ENCODE measurements at regions not wholly inside any gene's neighbourhood (a gene's known extent, or its start where the extent isn't known, plus 50 kb on each side); places are given as distances from the start of the nearest gene placed in this dataset.

DNA sequence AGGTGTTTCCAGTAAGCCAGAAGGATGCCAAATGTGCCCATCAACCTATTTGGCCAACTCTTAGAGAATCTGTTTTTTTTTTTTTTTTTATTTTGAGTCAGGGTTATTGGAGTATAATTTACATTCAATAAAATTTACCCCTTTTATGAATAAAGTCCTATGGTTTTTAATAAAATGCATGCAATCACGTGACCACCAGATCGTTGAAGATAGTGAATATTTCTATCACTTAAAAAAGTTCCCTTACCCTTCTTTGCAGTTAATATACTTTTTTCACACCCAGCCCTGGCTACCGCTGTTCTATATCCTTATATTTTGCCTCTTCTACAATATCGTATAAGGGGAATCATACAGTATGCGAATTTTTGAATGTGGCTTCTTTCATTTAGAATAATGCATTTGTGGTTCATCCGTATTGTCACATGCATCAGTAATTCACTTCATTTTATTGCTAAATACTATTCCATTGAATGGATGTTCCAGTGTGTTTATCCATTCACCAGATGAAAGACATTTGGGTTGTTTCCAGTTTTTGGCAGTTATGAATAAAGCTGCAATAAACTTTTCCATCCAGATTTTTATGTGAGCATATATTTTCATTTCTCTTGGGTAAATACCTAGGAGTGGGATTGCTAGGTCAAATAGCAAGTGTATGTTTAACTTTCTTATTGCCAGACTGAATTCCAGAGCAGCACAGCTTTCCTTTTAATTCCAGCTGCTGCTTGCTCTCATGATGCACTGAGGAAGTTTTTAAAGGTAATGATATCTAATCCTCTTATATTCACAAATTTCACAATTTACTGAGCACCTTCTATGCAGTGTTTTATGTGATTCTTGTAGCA is 156.3 kb upstream of the NT5C1B start:
- TF ChIP-seq, protein P1, sequence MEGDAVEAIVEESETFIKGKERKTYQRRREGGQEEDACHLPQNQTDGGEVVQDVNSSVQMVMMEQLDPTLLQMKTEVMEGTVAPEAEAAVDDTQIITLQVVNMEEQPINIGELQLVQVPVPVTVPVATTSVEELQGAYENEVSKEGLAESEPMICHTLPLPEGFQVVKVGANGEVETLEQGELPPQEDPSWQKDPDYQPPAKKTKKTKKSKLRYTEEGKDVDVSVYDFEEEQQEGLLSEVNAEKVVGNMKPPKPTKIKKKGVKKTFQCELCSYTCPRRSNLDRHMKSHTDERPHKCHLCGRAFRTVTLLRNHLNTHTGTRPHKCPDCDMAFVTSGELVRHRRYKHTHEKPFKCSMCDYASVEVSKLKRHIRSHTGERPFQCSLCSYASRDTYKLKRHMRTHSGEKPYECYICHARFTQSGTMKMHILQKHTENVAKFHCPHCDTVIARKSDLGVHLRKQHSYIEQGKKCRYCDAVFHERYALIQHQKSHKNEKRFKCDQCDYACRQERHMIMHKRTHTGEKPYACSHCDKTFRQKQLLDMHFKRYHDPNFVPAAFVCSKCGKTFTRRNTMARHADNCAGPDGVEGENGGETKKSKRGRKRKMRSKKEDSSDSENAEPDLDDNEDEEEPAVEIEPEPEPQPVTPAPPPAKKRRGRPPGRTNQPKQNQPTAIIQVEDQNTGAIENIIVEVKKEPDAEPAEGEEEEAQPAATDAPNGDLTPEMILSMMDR (IDR thresholded peaks at IDR 0.05; ENCODE audit: insufficient read depth, low read length): no peak
- TF ChIP-seq POLR2AphosphoS5 (IDR thresholded peaks at IDR 0.05; ENCODE audit: low read depth) (no peak), GABPA (IDR thresholded peaks at IDR 0.05; ENCODE audit: low read depth) (no peak), SPI1 (IDR thresholded peaks at IDR 0.05; ENCODE audit: borderline replicate concordance, low read depth) (no peak)
- TF ChIP-seq, protein P2, sequence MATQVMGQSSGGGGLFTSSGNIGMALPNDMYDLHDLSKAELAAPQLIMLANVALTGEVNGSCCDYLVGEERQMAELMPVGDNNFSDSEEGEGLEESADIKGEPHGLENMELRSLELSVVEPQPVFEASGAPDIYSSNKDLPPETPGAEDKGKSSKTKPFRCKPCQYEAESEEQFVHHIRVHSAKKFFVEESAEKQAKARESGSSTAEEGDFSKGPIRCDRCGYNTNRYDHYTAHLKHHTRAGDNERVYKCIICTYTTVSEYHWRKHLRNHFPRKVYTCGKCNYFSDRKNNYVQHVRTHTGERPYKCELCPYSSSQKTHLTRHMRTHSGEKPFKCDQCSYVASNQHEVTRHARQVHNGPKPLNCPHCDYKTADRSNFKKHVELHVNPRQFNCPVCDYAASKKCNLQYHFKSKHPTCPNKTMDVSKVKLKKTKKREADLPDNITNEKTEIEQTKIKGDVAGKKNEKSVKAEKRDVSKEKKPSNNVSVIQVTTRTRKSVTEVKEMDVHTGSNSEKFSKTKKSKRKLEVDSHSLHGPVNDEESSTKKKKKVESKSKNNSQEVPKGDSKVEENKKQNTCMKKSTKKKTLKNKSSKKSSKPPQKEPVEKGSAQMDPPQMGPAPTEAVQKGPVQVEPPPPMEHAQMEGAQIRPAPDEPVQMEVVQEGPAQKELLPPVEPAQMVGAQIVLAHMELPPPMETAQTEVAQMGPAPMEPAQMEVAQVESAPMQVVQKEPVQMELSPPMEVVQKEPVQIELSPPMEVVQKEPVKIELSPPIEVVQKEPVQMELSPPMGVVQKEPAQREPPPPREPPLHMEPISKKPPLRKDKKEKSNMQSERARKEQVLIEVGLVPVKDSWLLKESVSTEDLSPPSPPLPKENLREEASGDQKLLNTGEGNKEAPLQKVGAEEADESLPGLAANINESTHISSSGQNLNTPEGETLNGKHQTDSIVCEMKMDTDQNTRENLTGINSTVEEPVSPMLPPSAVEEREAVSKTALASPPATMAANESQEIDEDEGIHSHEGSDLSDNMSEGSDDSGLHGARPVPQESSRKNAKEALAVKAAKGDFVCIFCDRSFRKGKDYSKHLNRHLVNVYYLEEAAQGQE (IDR thresholded peaks at IDR 0.05; ENCODE audit: insufficient replicate concordance, low read depth): no peak
- Histone ChIP-seq H3K27ac (replicated peaks) (no peak overlapping the region), H3K27me3 (ENCODE audit: insufficient read depth, poor library complexity, severe bottlenecking) (peaks cover 2% of the 10 kb centered on the region), H3K4me3 (replicated peaks; ENCODE audit: insufficient read depth, low read length) (no peak overlapping the region)
- DNase-seq (ENCODE audit: low read depth in 1 of 2, low spot score in 1 of 2): no peak

DNA sequence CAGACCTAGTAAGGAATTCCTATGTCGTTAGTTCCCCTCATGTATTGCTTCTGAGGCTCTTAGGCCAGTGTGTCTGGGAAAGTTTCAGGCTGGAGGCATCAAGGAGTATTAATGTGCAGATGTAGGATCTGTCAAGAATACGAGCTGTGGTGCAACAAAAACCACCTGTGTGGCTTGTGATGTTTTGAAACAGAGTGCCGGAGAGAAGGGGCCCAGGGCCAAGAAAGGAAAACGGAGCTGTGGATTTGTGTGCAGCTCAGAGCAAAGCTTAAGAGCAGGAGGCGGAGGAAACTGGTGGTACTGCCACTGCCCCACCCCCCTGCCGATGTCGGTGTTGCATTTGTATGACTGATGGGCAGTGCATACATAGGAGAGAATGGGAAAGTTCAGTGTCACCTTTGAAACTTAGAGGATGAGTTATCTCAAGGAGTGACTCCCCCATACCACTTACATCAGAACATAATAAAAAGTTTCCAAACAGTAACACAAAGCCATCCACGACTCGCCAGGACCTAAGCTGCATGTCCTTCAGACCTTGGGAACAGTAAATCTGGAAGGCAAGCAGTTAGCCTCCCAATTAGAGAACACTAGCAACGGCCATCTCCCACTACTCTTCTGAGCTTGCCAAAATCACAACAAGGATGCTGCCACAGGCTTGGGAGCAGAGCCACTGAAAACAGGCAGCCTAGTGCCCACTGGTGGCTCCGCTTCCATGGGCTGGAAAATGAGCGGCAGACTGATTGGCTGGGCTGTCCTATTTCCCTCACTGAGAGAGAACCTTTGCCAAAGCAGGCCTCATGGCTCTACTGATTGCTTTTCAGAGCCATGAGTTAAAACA is 152.7 kb upstream of the NT5C1B start:
- DNase-seq (ENCODE audit: low read depth in 1 of 2, low spot score in 1 of 2): no peak
- H3K27me3 ChIP-seq (ENCODE audit: insufficient read depth, poor library complexity, severe bottlenecking): peaks cover 2% of the 10 kb centered on the region
- H3K4me3 ChIP-seq (replicated peaks; ENCODE audit: insufficient read depth, low read length): no peak overlapping the region
- TF ChIP-seq, protein P2 (IDR thresholded peaks at IDR 0.05; ENCODE audit: insufficient replicate concordance, low read depth): no peak
- no peak overlapping the region for H3K27ac ChIP-seq (replicated peaks)

DNA sequence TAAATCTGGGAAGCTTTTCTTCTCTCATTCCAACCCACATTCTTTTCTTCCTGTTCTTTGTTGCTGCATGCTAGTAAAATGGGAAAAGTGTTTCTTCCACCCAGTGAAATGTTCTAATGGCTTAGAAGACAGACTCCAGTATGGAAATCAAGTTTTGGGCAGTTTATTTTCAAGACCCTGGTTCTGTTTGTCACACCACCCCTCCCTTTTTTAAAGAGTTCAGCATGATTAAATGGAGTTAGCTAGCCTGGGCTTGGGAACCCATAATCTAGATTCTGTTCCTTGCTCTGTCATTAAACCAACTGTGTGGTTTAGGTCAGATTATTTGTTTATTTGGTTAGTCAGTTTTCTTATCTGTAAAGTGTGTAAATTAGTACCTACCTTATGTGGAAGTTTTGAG is 151.8 kb upstream of the NT5C1B start:
- TF ChIP-seq, protein P2 (IDR thresholded peaks at IDR 0.05; ENCODE audit: insufficient replicate concordance, low read depth): no peak
- no peak for TF ChIP-seq SPI1 (IDR thresholded peaks at IDR 0.05; ENCODE audit: borderline replicate concordance, low read depth)
- TF ChIP-seq GABPA (IDR thresholded peaks at IDR 0.05; ENCODE audit: low read depth): no peak
- no peak for TF ChIP-seq POLR2AphosphoS5 (IDR thresholded peaks at IDR 0.05; ENCODE audit: low read depth)
- TF ChIP-seq, protein P1 (IDR thresholded peaks at IDR 0.05; ENCODE audit: insufficient read depth, low read length): no peak
- Histone ChIP-seq H3K27me3 (ENCODE audit: insufficient read depth, poor library complexity, severe bottlenecking) (peaks cover 2% of the 10 kb centered on the region), H3K27ac (replicated peaks) (no peak overlapping the region)

More for the DNA sequence above, 151.8 kb upstream of the NT5C1B start:
- H3K4me3 ChIP-seq (replicated peaks; ENCODE audit: insufficient read depth, low read length): no peak overlapping the region
- no peak for DNase-seq (ENCODE audit: low read depth in 1 of 2, low spot score in 1 of 2)
